GM12865 (cell line): ENCODE measurements at regions not wholly inside any gene's neighbourhood (a gene's known extent, or its start where the extent isn't known, plus 50 kb on each side); places are given as distances from the start of the nearest gene placed in this dataset.

ENCODE experiments used
- DNase-seq: peaks from one replicate; pipeline ENCODE4 v3.0.0; 2010; ENCODE audit warnings: low read depth
- H3K4me3 ChIP-seq: 2 replicates; pipeline ENCODE4 v1.5.1; 2011; ENCODE audit warnings: mild to moderate bottlenecking, low read depth, low read length, control low read depth
- CTCF ChIP-seq: IDR thresholded peaks from 2 replicates; pipeline ENCODE4 v1.5.1; 2011; ENCODE audit warnings: low read length, control low read depth, low read depth, inconsistent platforms; ENCODE audit not compliant: insufficient read depth; ENCODE audit errors: missing control alignments

- TF ChIP-seq CTCF = no peak
- no peak for DNase-seq
- H3K4me3 ChIP-seq = no peak overlapping the region
Observed at GRCh38 chr2:146321175-146321574, 1523.7 kb upstream of the ACVR2A start.

GRCh38 chr2:146317959-146318358, 1526.9 kb upstream of the ACVR2A start:
- TF ChIP-seq CTCF = no peak
- no peak overlapping the region for H3K4me3 ChIP-seq
- no peak for DNase-seq

- H3K4me3 ChIP-seq = no peak overlapping the region
- no peak for TF ChIP-seq CTCF
- no peak for DNase-seq
Observed at GRCh38 chr2:146312899-146313298, 1531.9 kb upstream of the ACVR2A start.

- no peak overlapping the region for H3K4me3 ChIP-seq
- no peak for DNase-seq
- TF ChIP-seq CTCF = no peak
Observed at GRCh38 chr2:146305164-146305563, 1539.7 kb upstream of the ACVR2A start.

- DNase-seq = no peak
- no peak for TF ChIP-seq CTCF
- no peak overlapping the region for H3K4me3 ChIP-seq
Observed at GRCh38 chr2:146301287-146301686, 1543.5 kb upstream of the ACVR2A start.

- no peak for DNase-seq
- no peak overlapping the region for H3K4me3 ChIP-seq
- no peak for TF ChIP-seq CTCF
Observed at GRCh38 chr2:146295080-146295670, 1549.7 kb upstream of the ACVR2A start.

GRCh38 chr2:146287281-146287680, 1557.5 kb upstream of the ACVR2A start:
- TF ChIP-seq CTCF = no peak
- no peak for DNase-seq
- no peak overlapping the region for H3K4me3 ChIP-seq
